ENCODE measurements at regions not wholly inside any gene's neighbourhood (a gene's known extent, or its start where the extent isn't known, plus 50 kb on each side); places are given as distances from the start of the nearest gene placed in this dataset.

DNA sequence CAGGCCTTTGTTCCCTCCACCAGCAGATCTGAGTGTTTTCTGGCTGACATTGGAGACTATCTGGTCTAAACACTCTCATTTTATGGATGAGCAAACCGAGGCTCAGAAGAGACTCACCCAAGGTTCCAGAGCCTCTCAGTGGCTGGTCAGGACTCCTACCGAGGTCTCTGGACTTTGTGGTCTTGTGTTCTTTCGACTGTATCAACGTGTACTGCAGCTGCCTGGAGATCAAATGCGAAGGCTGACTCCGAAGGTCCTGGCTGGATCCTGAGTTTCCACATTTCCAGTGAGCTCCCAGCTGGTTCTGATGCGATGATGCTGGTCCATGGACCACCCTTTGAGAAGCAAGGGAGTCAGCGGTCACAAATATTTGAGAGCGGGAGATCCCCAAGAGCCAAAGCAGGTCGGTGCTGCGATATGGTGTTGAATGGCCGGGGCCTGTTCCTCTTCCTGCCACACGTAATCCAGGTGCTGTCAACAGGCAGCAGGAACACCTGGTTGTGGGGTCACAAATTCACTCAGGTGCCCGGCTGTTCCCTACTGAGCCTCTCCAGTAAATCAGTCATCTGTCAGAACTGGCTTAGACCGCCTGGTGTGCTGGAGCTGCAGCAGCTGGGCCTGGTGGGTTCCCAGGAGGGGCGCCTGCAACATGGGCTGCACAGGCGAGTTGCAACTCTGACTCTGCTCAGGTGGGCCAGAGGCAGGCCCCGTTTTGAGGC, 94.8 kb upstream of the USP24 start:
- Histone ChIP-seq H3K4me1 (ENCODE audit: insufficient read depth, poor library complexity, severe bottlenecking) (peaks cover 12% of the 10 kb centered on the region), H3K4me3 (ENCODE audit: severe bottlenecking) (no peak overlapping the region), H3K27ac (ENCODE audit: poor library complexity, severe bottlenecking) (peak overlapping the region; percentile 77), H3K9me3 (ENCODE audit: severe bottlenecking) (no peaks in the 10 kb centered on the region), H3K27me3 (ENCODE audit: insufficient read depth, poor library complexity, severe bottlenecking) (no peaks in the 10 kb centered on the region), H3K36me3 (ENCODE audit: low read depth) (no peaks in the 10 kb centered on the region)
- TF ChIP-seq, protein P1, sequence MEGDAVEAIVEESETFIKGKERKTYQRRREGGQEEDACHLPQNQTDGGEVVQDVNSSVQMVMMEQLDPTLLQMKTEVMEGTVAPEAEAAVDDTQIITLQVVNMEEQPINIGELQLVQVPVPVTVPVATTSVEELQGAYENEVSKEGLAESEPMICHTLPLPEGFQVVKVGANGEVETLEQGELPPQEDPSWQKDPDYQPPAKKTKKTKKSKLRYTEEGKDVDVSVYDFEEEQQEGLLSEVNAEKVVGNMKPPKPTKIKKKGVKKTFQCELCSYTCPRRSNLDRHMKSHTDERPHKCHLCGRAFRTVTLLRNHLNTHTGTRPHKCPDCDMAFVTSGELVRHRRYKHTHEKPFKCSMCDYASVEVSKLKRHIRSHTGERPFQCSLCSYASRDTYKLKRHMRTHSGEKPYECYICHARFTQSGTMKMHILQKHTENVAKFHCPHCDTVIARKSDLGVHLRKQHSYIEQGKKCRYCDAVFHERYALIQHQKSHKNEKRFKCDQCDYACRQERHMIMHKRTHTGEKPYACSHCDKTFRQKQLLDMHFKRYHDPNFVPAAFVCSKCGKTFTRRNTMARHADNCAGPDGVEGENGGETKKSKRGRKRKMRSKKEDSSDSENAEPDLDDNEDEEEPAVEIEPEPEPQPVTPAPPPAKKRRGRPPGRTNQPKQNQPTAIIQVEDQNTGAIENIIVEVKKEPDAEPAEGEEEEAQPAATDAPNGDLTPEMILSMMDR (IDR thresholded peaks at IDR 0.05; ENCODE audit: poor library complexity, severe bottlenecking), result no peak
- ATAC-seq (ENCODE audit: low read depth) (no peak), DNase-seq (ENCODE audit: low spot score) (no peak)

DNA sequence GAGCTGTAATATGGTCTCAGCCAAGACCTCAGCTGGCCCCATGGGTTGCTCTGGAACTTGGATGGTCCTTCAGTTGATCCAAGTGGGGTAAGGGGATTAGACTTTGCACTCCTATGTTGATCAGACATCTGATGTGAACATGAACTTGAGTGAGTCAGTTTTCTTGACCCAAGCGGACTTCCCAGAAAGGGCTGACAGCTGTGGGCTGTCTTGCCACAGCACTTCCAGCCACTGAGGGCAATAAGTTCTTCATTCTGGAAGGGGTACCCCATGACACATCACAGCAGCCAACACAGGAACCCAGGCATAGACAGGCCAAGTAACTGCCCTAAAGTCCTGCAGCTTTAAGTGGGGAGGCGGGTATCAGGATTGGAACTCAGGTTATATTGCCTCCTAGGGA, 93.9 kb upstream of the USP24 start:
- TF ChIP-seq, protein P1 (IDR thresholded peaks at IDR 0.05; ENCODE audit: poor library complexity, severe bottlenecking), result no peak
- Histone ChIP-seq H3K9me3 (ENCODE audit: severe bottlenecking) (no peaks in the 10 kb centered on the region), H3K4me3 (ENCODE audit: severe bottlenecking) (no peak overlapping the region), H3K36me3 (ENCODE audit: low read depth) (no peaks in the 10 kb centered on the region), H3K27ac (ENCODE audit: poor library complexity, severe bottlenecking) (no peak overlapping the region), H3K4me1 (ENCODE audit: insufficient read depth, poor library complexity, severe bottlenecking) (peaks cover 12% of the 10 kb centered on the region), H3K27me3 (ENCODE audit: insufficient read depth, poor library complexity, severe bottlenecking) (no peaks in the 10 kb centered on the region)
- ATAC-seq (ENCODE audit: low read depth), result no peak
- no peak for DNase-seq (ENCODE audit: low spot score)

DNA sequence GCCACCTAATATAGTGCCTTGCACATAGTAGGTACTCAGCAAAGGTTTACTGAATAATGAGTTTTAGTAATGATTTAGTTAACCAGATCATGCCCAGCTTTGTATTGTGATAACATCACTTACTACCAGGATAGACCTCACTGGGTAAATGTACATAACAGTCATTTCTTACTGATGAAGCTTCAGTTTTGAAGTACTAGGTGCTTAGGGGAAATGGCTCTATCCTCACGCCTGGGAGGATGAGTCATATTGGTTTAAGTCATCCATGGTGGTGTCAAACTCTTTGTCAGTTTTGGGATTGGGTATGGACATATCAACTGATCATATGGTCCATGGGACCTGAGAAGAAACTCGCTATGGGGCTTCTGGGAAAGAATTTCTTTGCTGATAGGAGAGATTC, 90.6 kb upstream of the USP24 start:
- ATAC-seq (ENCODE audit: low read depth) (peak; percentile 24; the same call in 1 of the 3 replicates), DNase-seq (ENCODE audit: low spot score) (no peak)
- Histone ChIP-seq H3K27ac (ENCODE audit: poor library complexity, severe bottlenecking) (no peak overlapping the region), H3K4me1 (ENCODE audit: insufficient read depth, poor library complexity, severe bottlenecking) (peaks cover 4% of the 10 kb centered on the region), H3K36me3 (ENCODE audit: low read depth) (no peaks in the 10 kb centered on the region), H3K9me3 (ENCODE audit: severe bottlenecking) (no peaks in the 10 kb centered on the region), H3K4me3 (ENCODE audit: severe bottlenecking) (no peak overlapping the region), H3K27me3 (ENCODE audit: insufficient read depth, poor library complexity, severe bottlenecking) (no peaks in the 10 kb centered on the region)
- TF ChIP-seq, protein P1 (IDR thresholded peaks at IDR 0.05; ENCODE audit: poor library complexity, severe bottlenecking), result no peak

DNA sequence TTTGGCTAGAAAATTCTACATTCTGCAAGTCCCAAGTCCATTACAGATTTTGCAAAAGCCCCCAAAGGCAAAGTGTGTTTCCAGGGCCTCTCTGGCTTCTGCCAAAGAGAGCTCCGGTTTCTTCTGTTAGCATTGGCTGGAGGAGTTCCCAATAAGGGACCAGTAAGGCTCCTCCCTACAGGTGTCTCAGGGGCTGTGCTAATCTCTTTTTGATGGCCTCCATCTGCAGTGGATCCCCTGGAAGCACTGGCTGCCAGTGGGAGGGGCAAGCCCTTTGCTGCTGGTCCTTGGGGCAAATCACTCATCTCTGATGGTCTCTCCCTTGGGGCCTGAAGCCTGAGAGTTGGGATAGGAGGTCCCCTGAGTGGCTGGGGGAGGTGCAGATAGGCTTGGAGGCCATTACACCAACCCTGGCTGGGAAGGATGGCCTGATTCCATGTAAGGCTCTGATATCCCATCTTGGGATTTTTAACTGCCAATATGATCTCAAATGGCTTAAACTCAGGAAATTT, 89.1 kb upstream of the USP24 start:
- Histone ChIP-seq H3K4me1 (ENCODE audit: insufficient read depth, poor library complexity, severe bottlenecking) (no peaks in the 10 kb centered on the region), H3K9me3 (ENCODE audit: severe bottlenecking) (no peaks in the 10 kb centered on the region), H3K4me3 (ENCODE audit: severe bottlenecking) (no peak overlapping the region), H3K36me3 (ENCODE audit: low read depth) (no peaks in the 10 kb centered on the region), H3K27me3 (ENCODE audit: insufficient read depth, poor library complexity, severe bottlenecking) (no peaks in the 10 kb centered on the region), H3K27ac (ENCODE audit: poor library complexity, severe bottlenecking) (no peak overlapping the region)
- no peak for DNase-seq (ENCODE audit: low spot score)
- no peak for ATAC-seq (ENCODE audit: low read depth)
- TF ChIP-seq, protein P1 (IDR thresholded peaks at IDR 0.05; ENCODE audit: poor library complexity, severe bottlenecking), result no peak

DNA sequence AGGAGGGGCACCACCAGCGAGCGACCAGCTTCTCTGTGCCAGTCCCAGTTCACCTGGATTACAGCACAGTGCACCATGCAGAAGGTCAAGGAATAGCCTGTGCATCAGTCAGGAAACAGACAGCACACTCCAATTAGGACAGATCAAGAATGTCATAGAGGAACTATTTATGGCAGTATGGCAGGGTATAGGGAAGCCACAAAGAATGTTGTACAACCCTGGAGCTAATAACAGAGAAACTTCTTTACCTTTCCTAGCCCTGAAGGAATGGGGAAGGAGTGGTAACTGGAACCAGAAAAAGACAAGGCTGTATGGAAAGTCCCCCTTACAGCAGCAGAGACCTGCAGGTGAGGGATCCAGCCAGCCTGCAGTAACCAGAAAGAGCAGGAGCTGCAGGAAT, 87.8 kb upstream of the USP24 start:
- ATAC-seq (ENCODE audit: low read depth) (no peak), DNase-seq (ENCODE audit: low spot score) (no peak)
- Histone ChIP-seq H3K27me3 (ENCODE audit: insufficient read depth, poor library complexity, severe bottlenecking) (no peaks in the 10 kb centered on the region), H3K4me3 (ENCODE audit: severe bottlenecking) (no peak overlapping the region), H3K9me3 (ENCODE audit: severe bottlenecking) (no peaks in the 10 kb centered on the region), H3K36me3 (ENCODE audit: low read depth) (no peaks in the 10 kb centered on the region), H3K27ac (ENCODE audit: poor library complexity, severe bottlenecking) (no peak overlapping the region), H3K4me1 (ENCODE audit: insufficient read depth, poor library complexity, severe bottlenecking) (no peaks in the 10 kb centered on the region)
- TF ChIP-seq, protein P1 (IDR thresholded peaks at IDR 0.05; ENCODE audit: poor library complexity, severe bottlenecking), result no peak

All from RWPE2 (cell line).